ENCODE measurements at regions not wholly inside any gene's neighbourhood (a gene's known extent, or its start where the extent isn't known, plus 50 kb on each side); places are given as distances from the start of the nearest gene placed in this dataset.

DNA sequence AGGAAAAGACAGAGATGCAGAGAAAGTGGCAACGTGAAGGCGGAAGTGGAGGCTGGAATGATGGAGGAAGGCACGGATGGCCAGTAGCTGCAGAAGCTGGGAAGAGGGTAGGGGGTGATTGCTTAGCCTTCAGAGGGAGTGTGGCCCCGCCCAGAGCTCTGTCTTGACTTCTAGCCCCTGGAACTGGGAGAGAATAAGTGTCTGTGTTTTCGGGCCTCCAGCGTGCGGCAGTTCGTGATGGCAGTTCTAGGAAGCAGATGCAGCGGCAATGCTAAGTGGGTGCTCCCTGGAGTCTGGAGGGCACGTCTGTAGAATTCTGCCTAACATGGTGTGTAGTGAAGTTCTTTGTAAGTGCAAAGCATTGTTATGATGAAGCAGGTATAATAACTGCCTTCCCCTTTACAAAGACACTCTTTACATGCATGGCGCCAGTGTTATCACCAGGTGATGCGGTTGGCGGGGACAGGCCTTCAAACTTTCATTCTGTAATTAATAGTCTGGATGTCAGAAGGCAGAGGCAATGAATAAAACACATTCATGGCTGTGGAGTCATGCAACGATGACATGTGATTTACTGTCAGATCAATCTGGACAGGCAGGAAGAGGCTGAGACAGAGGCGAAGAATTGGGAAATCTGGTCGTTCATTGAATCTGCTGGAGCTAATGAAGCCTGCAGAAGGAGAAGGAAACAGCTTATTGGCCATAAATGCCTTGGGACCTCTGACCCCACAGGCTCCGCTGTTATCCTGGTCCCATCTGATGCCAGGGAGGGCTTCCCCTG, 228.6 kb downstream of the GLRX3 start:
- Histone ChIP-seq H3K9me3 (no peaks in the 10 kb centered on the region), H3K27ac (no peak overlapping the region), H3K4me3 (ENCODE audit: low read depth in 1 of 2, low read length in 1 of 2) (no peak overlapping the region), H3K36me3 (no peaks in the 10 kb centered on the region), H3K27me3 (no peaks in the 10 kb centered on the region), H3K4me1 (ENCODE audit: control insufficient read depth in 1 of 2, insufficient read depth in 1 of 2, low read depth in 1 of 2, low read length in 1 of 2) (no peaks in the 10 kb centered on the region)
- TF ChIP-seq, protein P1, sequence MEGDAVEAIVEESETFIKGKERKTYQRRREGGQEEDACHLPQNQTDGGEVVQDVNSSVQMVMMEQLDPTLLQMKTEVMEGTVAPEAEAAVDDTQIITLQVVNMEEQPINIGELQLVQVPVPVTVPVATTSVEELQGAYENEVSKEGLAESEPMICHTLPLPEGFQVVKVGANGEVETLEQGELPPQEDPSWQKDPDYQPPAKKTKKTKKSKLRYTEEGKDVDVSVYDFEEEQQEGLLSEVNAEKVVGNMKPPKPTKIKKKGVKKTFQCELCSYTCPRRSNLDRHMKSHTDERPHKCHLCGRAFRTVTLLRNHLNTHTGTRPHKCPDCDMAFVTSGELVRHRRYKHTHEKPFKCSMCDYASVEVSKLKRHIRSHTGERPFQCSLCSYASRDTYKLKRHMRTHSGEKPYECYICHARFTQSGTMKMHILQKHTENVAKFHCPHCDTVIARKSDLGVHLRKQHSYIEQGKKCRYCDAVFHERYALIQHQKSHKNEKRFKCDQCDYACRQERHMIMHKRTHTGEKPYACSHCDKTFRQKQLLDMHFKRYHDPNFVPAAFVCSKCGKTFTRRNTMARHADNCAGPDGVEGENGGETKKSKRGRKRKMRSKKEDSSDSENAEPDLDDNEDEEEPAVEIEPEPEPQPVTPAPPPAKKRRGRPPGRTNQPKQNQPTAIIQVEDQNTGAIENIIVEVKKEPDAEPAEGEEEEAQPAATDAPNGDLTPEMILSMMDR (IDR thresholded peaks at IDR 0.05), result no peak

DNA sequence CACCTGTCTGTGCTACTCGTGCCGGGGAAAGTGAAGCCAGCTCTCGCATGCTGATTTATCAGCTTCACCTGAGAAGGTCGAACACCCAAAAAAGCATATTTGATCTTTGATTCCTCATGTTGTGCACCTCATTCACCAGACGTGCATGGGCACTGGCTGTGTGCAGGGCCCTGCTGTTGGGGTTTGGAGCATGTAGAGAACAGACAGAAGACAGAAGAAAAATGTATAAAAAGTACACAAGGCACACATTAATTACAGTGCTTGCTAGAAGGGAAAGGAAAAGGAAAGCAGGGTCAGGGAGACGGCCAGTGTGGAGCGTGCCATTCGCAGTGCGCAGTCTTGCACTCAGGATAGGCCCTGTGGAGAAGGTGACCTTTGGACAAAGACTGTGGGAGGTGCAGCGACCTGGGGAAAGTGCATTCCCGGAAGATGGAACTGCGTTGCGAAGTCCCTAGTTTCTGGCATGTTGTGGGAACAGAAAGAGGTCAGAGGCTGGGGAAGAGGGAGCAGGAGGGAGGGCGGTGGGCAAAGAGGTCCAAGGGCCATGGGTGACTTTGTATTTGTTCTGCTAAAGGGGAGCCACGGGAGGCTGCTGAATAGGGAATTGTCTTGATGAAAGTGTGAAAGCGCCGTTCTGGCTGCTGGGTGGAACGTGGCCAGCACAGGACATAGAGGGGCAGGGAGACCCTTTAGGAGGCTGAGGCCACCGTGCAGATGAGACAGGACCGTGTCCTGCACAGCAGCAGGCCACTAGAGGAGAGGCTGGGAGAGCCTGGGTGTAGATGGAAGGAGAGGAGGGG, 232.8 kb downstream of the GLRX3 start:
- Histone ChIP-seq H3K4me1 (ENCODE audit: control insufficient read depth in 1 of 2, insufficient read depth in 1 of 2, low read depth in 1 of 2, low read length in 1 of 2) (no peaks in the 10 kb centered on the region), H3K4me3 (ENCODE audit: low read depth in 1 of 2, low read length in 1 of 2) (no peak overlapping the region), H3K9me3 (no peaks in the 10 kb centered on the region), H3K27ac (no peak overlapping the region), H3K36me3 (no peaks in the 10 kb centered on the region), H3K27me3 (no peaks in the 10 kb centered on the region)
- TF ChIP-seq, protein P1 (IDR thresholded peaks at IDR 0.05), result no peak

DNA sequence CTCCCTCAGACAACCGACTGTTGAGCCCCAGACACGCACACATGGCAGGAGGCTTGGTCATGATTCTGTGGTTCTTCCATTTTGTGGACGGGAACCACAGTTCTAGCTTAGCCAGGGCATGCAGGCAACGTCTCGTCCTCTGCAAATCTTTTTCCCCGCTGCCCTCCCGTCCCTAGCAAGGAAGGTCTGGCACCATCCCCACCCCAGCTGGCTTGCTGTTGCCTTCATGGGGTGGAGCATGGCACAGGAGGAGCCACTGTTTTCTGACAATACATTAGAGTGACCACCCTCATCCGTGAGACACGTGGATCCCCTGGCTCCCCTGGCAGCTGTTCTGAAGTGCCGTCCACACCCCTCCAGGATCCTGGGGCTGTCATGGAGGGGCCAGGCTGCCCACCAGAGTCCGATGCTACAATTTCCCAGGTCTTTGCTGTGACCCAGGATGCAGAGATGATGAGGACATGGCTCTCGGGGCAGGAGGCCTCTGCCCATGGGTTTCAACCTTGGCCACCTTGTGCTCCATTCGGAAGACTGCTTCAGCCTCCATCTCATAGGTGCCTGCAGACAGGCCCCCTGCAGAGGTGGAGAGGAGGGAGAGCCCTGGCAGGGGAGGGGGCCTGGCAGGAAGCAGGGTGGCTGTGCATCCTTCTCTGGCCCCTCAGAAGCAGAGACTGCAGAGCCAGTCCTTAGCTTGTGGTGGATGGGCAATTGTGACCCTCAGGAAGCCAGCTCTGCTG, 233.6 kb downstream of the GLRX3 start:
- no peaks in the 10 kb centered on the region for H3K4me1 ChIP-seq (ENCODE audit: control insufficient read depth in 1 of 2, insufficient read depth in 1 of 2, low read depth in 1 of 2, low read length in 1 of 2)
- H3K4me3 ChIP-seq (ENCODE audit: low read depth in 1 of 2, low read length in 1 of 2), result no peak overlapping the region
- H3K36me3 ChIP-seq, result no peaks in the 10 kb centered on the region
- H3K9me3 ChIP-seq, result no peaks in the 10 kb centered on the region
- TF ChIP-seq, protein P1 (IDR thresholded peaks at IDR 0.05), result no peak
- H3K27ac ChIP-seq, result no peak overlapping the region
- no peaks in the 10 kb centered on the region for H3K27me3 ChIP-seq

DNA sequence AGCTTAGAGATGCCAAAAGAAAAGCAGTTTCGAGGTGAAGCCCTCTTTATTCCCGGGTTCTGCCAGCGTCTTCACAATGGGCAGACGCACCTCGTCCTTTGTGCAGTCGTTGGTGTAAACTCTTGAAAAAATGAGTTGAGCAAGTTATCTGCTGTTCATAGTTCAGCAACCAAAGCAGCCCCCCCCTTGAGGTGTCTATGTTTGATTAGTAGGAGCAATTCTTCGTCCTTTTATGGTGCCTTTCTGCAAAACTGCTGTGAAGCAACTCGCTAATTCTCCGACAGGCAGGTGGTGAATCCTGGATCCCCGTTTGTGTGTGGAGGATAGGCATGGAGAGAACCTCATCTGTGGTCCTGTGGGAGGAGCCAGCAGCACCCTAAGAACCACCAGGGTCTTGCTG, 234.5 kb downstream of the GLRX3 start:
- no peaks in the 10 kb centered on the region for H3K27me3 ChIP-seq
- H3K9me3 ChIP-seq, result no peaks in the 10 kb centered on the region
- no peak overlapping the region for H3K27ac ChIP-seq
- H3K36me3 ChIP-seq, result no peaks in the 10 kb centered on the region
- TF ChIP-seq, protein P1 (IDR thresholded peaks at IDR 0.05), result no peak
- H3K4me1 ChIP-seq (ENCODE audit: control insufficient read depth in 1 of 2, insufficient read depth in 1 of 2, low read depth in 1 of 2, low read length in 1 of 2), result no peaks in the 10 kb centered on the region
- no peak overlapping the region for H3K4me3 ChIP-seq (ENCODE audit: low read depth in 1 of 2, low read length in 1 of 2)

DNA sequence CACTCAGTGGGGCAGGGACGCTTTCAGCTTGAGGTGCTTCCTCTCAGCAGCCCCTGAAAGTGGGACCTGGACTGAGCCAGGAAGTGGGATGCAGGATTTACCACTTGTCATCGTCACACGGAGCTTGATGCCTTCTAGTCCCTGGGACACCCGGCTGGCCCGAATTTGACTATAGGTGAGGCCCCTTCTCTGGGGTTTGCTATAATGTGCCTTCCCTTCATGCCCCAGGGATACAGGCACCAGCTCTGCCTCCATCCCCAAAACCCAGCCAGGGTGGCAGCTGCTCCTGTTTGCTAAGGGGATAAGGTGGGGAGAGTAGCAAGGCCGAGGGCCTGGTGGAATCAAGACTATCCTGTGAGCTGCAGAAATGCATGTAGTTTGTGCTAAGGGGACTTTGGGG, 235.0 kb downstream of the GLRX3 start:
- no peak overlapping the region for H3K4me3 ChIP-seq (ENCODE audit: low read depth in 1 of 2, low read length in 1 of 2)
- no peaks in the 10 kb centered on the region for H3K36me3 ChIP-seq
- TF ChIP-seq, protein P1 (IDR thresholded peaks at IDR 0.05), result no peak
- H3K4me1 ChIP-seq (ENCODE audit: control insufficient read depth in 1 of 2, insufficient read depth in 1 of 2, low read depth in 1 of 2, low read length in 1 of 2), result no peaks in the 10 kb centered on the region
- no peaks in the 10 kb centered on the region for H3K27me3 ChIP-seq
- H3K27ac ChIP-seq, result no peak overlapping the region
- no peaks in the 10 kb centered on the region for H3K9me3 ChIP-seq
